ENCODE measurements at regions not wholly inside any gene's neighbourhood (a gene's known extent, or its start where the extent isn't known, plus 50 kb on each side); places are given as distances from the start of the nearest gene placed in this dataset.

DNA sequence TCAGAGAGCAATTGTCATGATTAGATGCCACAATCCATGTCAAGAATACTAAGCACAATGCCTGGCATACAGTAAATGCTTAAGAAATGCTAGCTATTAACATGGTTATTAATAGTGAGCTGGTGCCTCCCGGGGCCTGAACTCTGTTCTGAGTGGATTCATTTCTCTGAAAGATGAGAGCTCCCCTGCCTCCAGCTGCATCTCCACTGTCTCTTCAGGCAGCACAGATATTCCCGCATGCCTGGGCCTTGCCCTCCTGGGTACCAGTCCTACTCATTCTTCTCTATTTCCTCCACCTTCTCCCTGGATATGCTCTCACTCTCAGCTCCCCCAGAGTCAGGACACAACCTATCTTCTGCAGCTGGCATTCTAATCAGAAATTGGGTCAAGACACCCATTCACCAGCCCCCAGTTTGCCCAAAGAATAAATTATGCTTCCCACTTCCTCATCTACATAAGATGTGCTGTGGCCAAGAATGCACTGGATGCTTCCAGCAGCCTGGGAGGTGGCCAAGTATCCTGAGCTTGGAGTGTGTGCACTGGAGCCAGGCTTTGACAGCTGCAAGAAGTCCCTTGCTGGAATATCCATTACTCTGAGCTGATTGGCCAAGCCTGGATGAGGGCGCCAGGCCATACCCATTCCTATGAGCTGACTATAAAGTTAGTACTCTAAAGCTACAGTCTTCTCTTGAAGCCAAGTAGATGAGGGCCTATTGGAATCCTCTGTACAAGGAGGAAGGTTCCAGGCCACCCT lies 669.0 kb downstream of the ACTL7B start:
- peaks cover 7% of the 10 kb centered on the region for H3K4me1 ChIP-seq (ENCODE audit: insufficient read depth, low read length)
- no peak overlapping the region for H3K4me3 ChIP-seq (ENCODE audit: low read depth in 1 of 2, low read length in 2 of 2)
- H3K9ac ChIP-seq (ENCODE audit: low read length), result no peak overlapping the region
- no peaks in the 10 kb centered on the region for H3K27me3 ChIP-seq (ENCODE audit: control insufficient read depth in 1 of 2, insufficient read depth in 2 of 2, low read length in 2 of 2)
- no peak overlapping the region for H3K27ac ChIP-seq (ENCODE audit: low read depth, low read length)
- no peaks in the 10 kb centered on the region for H3K36me3 ChIP-seq (ENCODE audit: insufficient read depth, low read length)
- no peaks in the 10 kb centered on the region for H3K9me3 ChIP-seq (ENCODE audit: low read length)

GRCh38 chr9:108185613-108186012 lies 670.2 kb downstream of the ACTL7B start:
- Histone ChIP-seq H3K36me3 (ENCODE audit: insufficient read depth, low read length) (no peaks in the 10 kb centered on the region), H3K4me1 (ENCODE audit: insufficient read depth, low read length) (peaks cover 7% of the 10 kb centered on the region), H3K9ac (ENCODE audit: low read length) (no peak overlapping the region), H3K27me3 (ENCODE audit: control insufficient read depth in 1 of 2, insufficient read depth in 2 of 2, low read length in 2 of 2) (no peaks in the 10 kb centered on the region), H3K27ac (ENCODE audit: low read depth, low read length) (no peak overlapping the region), H3K4me3 (ENCODE audit: low read depth in 1 of 2, low read length in 2 of 2) (no peak overlapping the region), H3K9me3 (ENCODE audit: low read length) (no peaks in the 10 kb centered on the region)

DNA sequence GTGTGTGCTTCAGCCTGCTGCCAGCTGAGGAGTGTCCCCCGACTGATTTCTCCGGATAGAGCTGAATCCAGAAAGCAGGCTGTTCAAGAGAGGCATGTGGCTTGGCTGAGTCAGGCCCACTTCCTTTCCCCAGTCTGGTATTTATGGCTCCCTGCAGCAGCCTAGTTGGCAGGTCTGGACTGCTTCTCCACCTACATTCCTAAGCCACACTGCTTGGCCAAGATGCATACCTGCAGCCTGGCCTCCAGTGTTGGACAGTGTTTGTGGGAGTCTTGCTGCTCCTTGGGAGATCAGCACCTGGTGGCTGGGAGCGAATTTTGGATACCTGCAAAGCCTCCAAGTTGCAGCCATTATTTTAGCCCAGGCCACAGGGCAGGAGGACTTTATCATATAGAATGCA lies 670.8 kb downstream of the ACTL7B start:
- Histone ChIP-seq H3K36me3 (ENCODE audit: insufficient read depth, low read length) (no peaks in the 10 kb centered on the region), H3K9ac (ENCODE audit: low read length) (no peak overlapping the region), H3K9me3 (ENCODE audit: low read length) (no peaks in the 10 kb centered on the region), H3K27me3 (ENCODE audit: control insufficient read depth in 1 of 2, insufficient read depth in 2 of 2, low read length in 2 of 2) (no peaks in the 10 kb centered on the region), H3K4me3 (ENCODE audit: low read depth in 1 of 2, low read length in 2 of 2) (no peak overlapping the region), H3K27ac (ENCODE audit: low read depth, low read length) (no peak overlapping the region), H3K4me1 (ENCODE audit: insufficient read depth, low read length) (peaks cover 7% of the 10 kb centered on the region)

GRCh38 chr9:108184009-108184408 lies 671.8 kb downstream of the ACTL7B start:
- H3K36me3 ChIP-seq (ENCODE audit: insufficient read depth, low read length), result no peaks in the 10 kb centered on the region
- H3K9me3 ChIP-seq (ENCODE audit: low read length), result no peaks in the 10 kb centered on the region
- no peaks in the 10 kb centered on the region for H3K27me3 ChIP-seq (ENCODE audit: control insufficient read depth in 1 of 2, insufficient read depth in 2 of 2, low read length in 2 of 2)
- H3K27ac ChIP-seq (ENCODE audit: low read depth, low read length), result no peak overlapping the region
- H3K4me1 ChIP-seq (ENCODE audit: insufficient read depth, low read length), result peaks cover 7% of the 10 kb centered on the region
- H3K4me3 ChIP-seq (ENCODE audit: low read depth in 1 of 2, low read length in 2 of 2), result no peak overlapping the region
- H3K9ac ChIP-seq (ENCODE audit: low read length), result no peak overlapping the region

DNA sequence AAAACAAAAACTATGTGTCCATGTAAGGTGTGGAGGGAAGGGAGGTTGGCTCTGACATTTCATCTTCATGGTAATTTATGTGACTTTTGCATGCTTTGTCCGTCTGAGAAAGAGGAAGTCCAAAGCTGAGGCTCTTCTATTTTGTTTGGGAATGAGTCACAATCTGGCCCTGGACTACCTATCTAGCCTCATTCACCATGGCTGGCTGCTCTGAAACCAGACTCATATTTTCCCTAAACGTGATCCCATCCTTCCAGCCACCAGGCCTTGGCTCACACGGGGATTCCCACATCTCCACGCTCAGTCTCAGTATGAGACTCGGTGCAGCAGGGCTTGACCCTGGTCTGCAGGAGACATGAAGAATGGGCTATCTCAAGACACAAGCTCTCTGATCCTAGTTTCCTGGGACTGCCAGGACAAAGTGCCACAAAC lies 672.8 kb downstream of the ACTL7B start:
- Histone ChIP-seq H3K4me1 (ENCODE audit: insufficient read depth, low read length) (peaks cover 7% of the 10 kb centered on the region), H3K27me3 (ENCODE audit: control insufficient read depth in 1 of 2, insufficient read depth in 2 of 2, low read length in 2 of 2) (no peaks in the 10 kb centered on the region), H3K36me3 (ENCODE audit: insufficient read depth, low read length) (no peaks in the 10 kb centered on the region), H3K9me3 (ENCODE audit: low read length) (no peaks in the 10 kb centered on the region), H3K9ac (ENCODE audit: low read length) (no peak overlapping the region), H3K27ac (ENCODE audit: low read depth, low read length) (no peak overlapping the region), H3K4me3 (ENCODE audit: low read depth in 1 of 2, low read length in 2 of 2) (no peak overlapping the region)

GRCh38 chr9:108182270-108182669 lies 673.5 kb downstream of the ACTL7B start:
- no peaks in the 10 kb centered on the region for H3K27me3 ChIP-seq (ENCODE audit: control insufficient read depth in 1 of 2, insufficient read depth in 2 of 2, low read length in 2 of 2)
- no peaks in the 10 kb centered on the region for H3K36me3 ChIP-seq (ENCODE audit: insufficient read depth, low read length)
- H3K4me1 ChIP-seq (ENCODE audit: insufficient read depth, low read length), result peaks cover 6% of the 10 kb centered on the region
- no peaks in the 10 kb centered on the region for H3K9me3 ChIP-seq (ENCODE audit: low read length)
- H3K4me3 ChIP-seq (ENCODE audit: low read depth in 1 of 2, low read length in 2 of 2), result no peak overlapping the region
- H3K9ac ChIP-seq (ENCODE audit: low read length), result no peak overlapping the region
- no peak overlapping the region for H3K27ac ChIP-seq (ENCODE audit: low read depth, low read length)

- no peaks in the 10 kb centered on the region for H3K4me1 ChIP-seq (ENCODE audit: insufficient read depth, low read length)
- H3K27ac ChIP-seq (ENCODE audit: low read depth, low read length), result no peak overlapping the region
- no peaks in the 10 kb centered on the region for H3K27me3 ChIP-seq (ENCODE audit: control insufficient read depth in 1 of 2, insufficient read depth in 2 of 2, low read length in 2 of 2)
- no peak overlapping the region for H3K4me3 ChIP-seq (ENCODE audit: low read depth in 1 of 2, low read length in 2 of 2)
- H3K36me3 ChIP-seq (ENCODE audit: insufficient read depth, low read length), result no peaks in the 10 kb centered on the region
- no peak overlapping the region for H3K9ac ChIP-seq (ENCODE audit: low read length)
- no peaks in the 10 kb centered on the region for H3K9me3 ChIP-seq (ENCODE audit: low read length)
Observed at GRCh38 chr9:108181441-108181840, 674.3 kb downstream of the ACTL7B start.

- H3K4me1 ChIP-seq (ENCODE audit: insufficient read depth, low read length), result no peaks in the 10 kb centered on the region
Observed at GRCh38 chr9:108180541-108180940, 675.2 kb downstream of the ACTL7B start.

DNA sequence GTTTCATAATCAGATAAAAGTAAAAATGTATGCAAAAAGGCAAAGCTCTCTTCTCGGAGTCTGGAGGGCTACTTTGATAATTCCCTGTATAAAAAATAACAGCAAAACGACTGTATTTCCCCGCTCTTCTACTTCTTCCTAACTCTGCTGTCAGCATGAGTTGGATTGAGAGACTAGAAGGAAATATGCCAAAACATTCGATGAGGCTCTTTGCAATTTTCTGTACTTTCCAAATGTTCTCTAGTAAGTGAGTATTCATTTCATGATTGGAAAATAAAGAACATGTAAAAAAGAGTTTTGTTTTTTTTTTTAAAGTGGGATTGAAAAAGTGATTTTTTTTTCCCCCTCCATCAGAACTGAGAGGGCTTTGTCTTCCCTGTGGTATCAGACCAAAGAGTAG lies 677.5 kb downstream of the ACTL7B start:
- H3K27me3 ChIP-seq (ENCODE audit: control insufficient read depth in 1 of 2, insufficient read depth in 2 of 2, low read length in 2 of 2), result no peaks in the 10 kb centered on the region
- no peaks in the 10 kb centered on the region for H3K9me3 ChIP-seq (ENCODE audit: low read length)
- no peak overlapping the region for H3K4me3 ChIP-seq (ENCODE audit: low read depth in 1 of 2, low read length in 2 of 2)
- no peak overlapping the region for H3K27ac ChIP-seq (ENCODE audit: low read depth, low read length)
- no peaks in the 10 kb centered on the region for H3K4me1 ChIP-seq (ENCODE audit: insufficient read depth, low read length)
- no peaks in the 10 kb centered on the region for H3K36me3 ChIP-seq (ENCODE audit: insufficient read depth, low read length)
- no peak overlapping the region for H3K9ac ChIP-seq (ENCODE audit: low read length)

More at GRCh38 chr9:108180541-108180940, 675.2 kb downstream of the ACTL7B start:
- Histone ChIP-seq H3K36me3 (ENCODE audit: insufficient read depth, low read length) (no peaks in the 10 kb centered on the region), H3K4me3 (ENCODE audit: low read depth in 1 of 2, low read length in 2 of 2) (no peak overlapping the region), H3K9ac (ENCODE audit: low read length) (no peak overlapping the region), H3K9me3 (ENCODE audit: low read length) (no peaks in the 10 kb centered on the region), H3K27ac (ENCODE audit: low read depth, low read length) (no peak overlapping the region), H3K27me3 (ENCODE audit: control insufficient read depth in 1 of 2, insufficient read depth in 2 of 2, low read length in 2 of 2) (no peaks in the 10 kb centered on the region)

DNA sequence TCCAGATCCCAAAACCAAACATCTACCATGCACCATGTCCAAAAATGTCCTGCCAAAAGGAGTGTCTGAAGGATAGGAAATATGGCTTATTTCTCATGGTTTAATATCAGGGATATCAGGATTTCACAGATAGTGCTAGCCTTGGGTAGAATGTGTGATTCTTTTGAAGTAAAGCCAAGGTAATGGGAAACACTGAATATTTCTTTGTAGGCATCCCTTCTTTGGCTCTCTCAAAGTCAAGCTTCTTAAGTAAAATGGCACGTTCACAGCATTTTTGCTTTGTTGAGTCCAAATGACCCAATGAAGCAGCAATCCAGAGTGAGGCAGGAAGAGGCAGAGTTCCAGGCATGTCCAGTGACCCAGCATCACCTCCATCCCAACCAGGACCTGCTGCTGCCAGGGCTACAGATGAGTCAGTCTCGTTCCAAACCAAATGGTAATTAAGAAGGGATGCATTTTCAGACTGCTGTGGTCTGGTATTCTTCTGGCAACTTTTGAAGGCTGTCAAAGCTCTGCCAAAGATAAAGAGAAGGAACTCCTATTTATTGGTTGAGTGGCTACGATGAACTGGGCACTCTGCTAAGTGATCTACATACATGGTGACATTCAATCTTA lies 678.8 kb upstream of the KLF4 start:
- Histone ChIP-seq H3K27ac (ENCODE audit: low read depth, low read length) (no peak overlapping the region), H3K9ac (ENCODE audit: low read length) (no peak overlapping the region), H3K4me1 (ENCODE audit: insufficient read depth, low read length) (no peaks in the 10 kb centered on the region)

DNA sequence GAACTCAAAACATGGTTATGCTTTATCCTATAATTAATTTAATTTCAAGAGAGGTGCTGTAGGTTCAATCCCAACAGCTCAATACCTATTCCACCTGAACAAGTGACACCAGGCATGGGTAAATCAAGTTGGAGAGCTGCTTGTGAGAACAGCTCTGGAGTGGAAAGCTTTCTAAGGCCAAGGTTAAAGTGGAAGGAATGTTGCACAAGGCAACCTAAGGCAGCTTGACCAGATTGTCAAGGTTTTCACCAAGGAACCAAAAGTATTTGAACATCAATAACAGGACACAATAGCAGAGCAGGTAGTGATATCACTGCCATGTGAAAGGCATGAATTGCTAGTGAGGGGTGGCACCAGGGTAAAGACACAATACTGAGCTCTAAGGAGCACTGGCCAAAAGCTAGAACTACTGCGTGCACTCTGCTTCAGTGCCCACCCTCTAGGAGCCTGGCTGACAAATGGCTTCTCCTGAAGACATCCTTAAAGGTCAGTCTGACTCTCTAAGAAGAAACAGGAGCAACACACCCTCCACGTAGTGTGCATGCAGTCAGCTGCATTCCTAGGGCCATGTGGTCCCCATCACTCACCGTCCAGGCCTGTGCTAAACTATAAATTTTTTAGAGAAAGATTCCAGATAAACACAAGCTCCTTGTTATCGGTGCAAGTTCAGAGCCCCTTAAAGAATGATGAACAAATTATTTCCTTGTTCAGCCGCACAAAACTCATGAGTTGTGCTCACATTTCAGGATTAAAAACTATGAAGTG lies 677.7 kb upstream of the KLF4 start:
- no peaks in the 10 kb centered on the region for H3K9me3 ChIP-seq (ENCODE audit: low read length)
- H3K9ac ChIP-seq (ENCODE audit: low read length), result no peak overlapping the region
- no peak overlapping the region for H3K4me3 ChIP-seq (ENCODE audit: low read depth in 1 of 2, low read length in 2 of 2)
- no peaks in the 10 kb centered on the region for H3K36me3 ChIP-seq (ENCODE audit: insufficient read depth, low read length)
- no peak overlapping the region for H3K27ac ChIP-seq (ENCODE audit: low read depth, low read length)
- no peaks in the 10 kb centered on the region for H3K4me1 ChIP-seq (ENCODE audit: insufficient read depth, low read length)
- no peaks in the 10 kb centered on the region for H3K27me3 ChIP-seq (ENCODE audit: control insufficient read depth in 1 of 2, insufficient read depth in 2 of 2, low read length in 2 of 2)

More for the DNA sequence above, 678.8 kb upstream of the KLF4 start:
- no peaks in the 10 kb centered on the region for H3K36me3 ChIP-seq (ENCODE audit: insufficient read depth, low read length)
- H3K4me3 ChIP-seq (ENCODE audit: low read depth in 1 of 2, low read length in 2 of 2), result no peak overlapping the region
- no peaks in the 10 kb centered on the region for H3K27me3 ChIP-seq (ENCODE audit: control insufficient read depth in 1 of 2, insufficient read depth in 2 of 2, low read length in 2 of 2)
- no peaks in the 10 kb centered on the region for H3K9me3 ChIP-seq (ENCODE audit: low read length)

Measured in muscle layer of colon (tissue), 2 donors.